Right atrium auricular region (tissue), 2 donors: ENCODE measurements at regions not wholly inside any gene's neighbourhood (a gene's known extent, or its start where the extent isn't known, plus 50 kb on each side); places are given as distances from the start of the nearest gene placed in this dataset.
A peak's percentile ranks its signal among the peaks of the same experiment; 100 is the strongest.

Experiments used
- DNase-seq: peaks from one replicate; pipeline ENCODE4 v3.0.0-alpha.2; 2019; ENCODE audit warnings: low spot score
- H3K27ac ChIP-seq, 2 donors: fragments of 200-600 bp; sonication (generic); 1 replicate in 1 of 2; 2 replicates in 1 of 2; pipeline ENCODE4 v1.5.1; 2016 to 2019
- H3K27me3 ChIP-seq, 2 donors: fragments of 200-600 bp; sonication (generic); one replicate each; pipeline versions ENCODE4 v1.5.1 to v1.6.0; 2017 to 2019
- H3K36me3 ChIP-seq: fragments of 200-600 bp; sonication (generic); one replicate; pipeline ENCODE4 v1.5.1; 2016
- H3K4me1 ChIP-seq, 2 donors: fragments of 200-600 bp; sonication (generic); one replicate each; pipeline versions ENCODE4 v1.5.1 to v1.6.0; 2017 to 2019
- H3K4me3 ChIP-seq, 2 donors: fragments of 200-600 bp; sonication (generic); 1 replicate in 1 of 2; 2 replicates in 1 of 2; pipeline ENCODE4 v1.5.1; 2017 to 2019; ENCODE audit warnings: mild to moderate bottlenecking in 1 of 2, moderate library complexity in 1 of 2
- H3K9me3 ChIP-seq, 2 donors: fragments of 200-600 bp; sonication (generic); one replicate each; pipeline ENCODE4 v1.5.1; 2019
- CTCF ChIP-seq, 2 donors: fragments of 200-600 bp; sonication (generic); IDR thresholded peaks; one replicate each; pipeline ENCODE4 v1.5.1; 2019; ENCODE audit warnings: antibody characterized with exemption in 2 of 2

GRCh38 chr21:24093032-24093431, 1514.2 kb downstream of the MRPL39 start:
- no peaks in the 10 kb centered on the region for H3K4me1 ChIP-seq
- no peak for TF ChIP-seq CTCF (IDR thresholded peaks at IDR 0.05)
- no peak for DNase-seq
- H3K27me3 ChIP-seq = no peaks in the 10 kb centered on the region
- no peak overlapping the region for H3K4me3 ChIP-seq
- H3K9me3 ChIP-seq = no peaks in the 10 kb centered on the region
- no peaks in the 10 kb centered on the region for H3K36me3 ChIP-seq
- H3K27ac ChIP-seq = no peak overlapping the region

GRCh38 chr21:24076179-24076578, 1531.1 kb downstream of the MRPL39 start:
- Histone ChIP-seq H3K27me3 (no peaks in the 10 kb centered on the region), H3K36me3 (no peaks in the 10 kb centered on the region)
- peak in 1 of 2 donors; percentile 29 for TF ChIP-seq CTCF (IDR thresholded peaks at IDR 0.05)

GRCh38 chr21:24055696-24056095, 1551.6 kb downstream of the MRPL39 start:
- Histone ChIP-seq H3K4me1 (no peaks in the 10 kb centered on the region), H3K27ac (no peak overlapping the region), H3K4me3 (no peak overlapping the region), H3K36me3 (no peaks in the 10 kb centered on the region), H3K27me3 (no peaks in the 10 kb centered on the region), H3K9me3 (no peaks in the 10 kb centered on the region)
- DNase-seq = no peak
- TF ChIP-seq CTCF (IDR thresholded peaks at IDR 0.05) = no peak

More at GRCh38 chr21:24076179-24076578, 1531.1 kb downstream of the MRPL39 start:
- no peak overlapping the region for H3K4me3 ChIP-seq
- peaks cover 5 to 10% of the 10 kb centered on the region in 2 donors for H3K9me3 ChIP-seq
- no peak for DNase-seq
- H3K4me1 ChIP-seq = no peaks in the 10 kb centered on the region
- H3K27ac ChIP-seq = no peak overlapping the region

- H3K9me3 ChIP-seq = no peaks in the 10 kb centered on the region
- no peaks in the 10 kb centered on the region for H3K36me3 ChIP-seq
- TF ChIP-seq CTCF (IDR thresholded peaks at IDR 0.05) = no peak
- H3K27ac ChIP-seq = no peak overlapping the region
- no peak for DNase-seq
- no peaks in the 10 kb centered on the region for H3K4me1 ChIP-seq
- H3K4me3 ChIP-seq = no peak overlapping the region
- H3K27me3 ChIP-seq = no peaks in the 10 kb centered on the region
These were observed 1557.0 kb downstream of the MRPL39 start for GRCh38 chr21:24050231-24050630.

GRCh38 chr21:24046829-24047443, 1560.3 kb downstream of the MRPL39 start:
- Histone ChIP-seq H3K27me3 (no peaks in the 10 kb centered on the region), H3K9me3 (no peaks in the 10 kb centered on the region), H3K4me3 (no peak overlapping the region), H3K4me1 (no peaks in the 10 kb centered on the region), H3K36me3 (no peaks in the 10 kb centered on the region), H3K27ac (no peak overlapping the region)
- no peak for TF ChIP-seq CTCF (IDR thresholded peaks at IDR 0.05)
- DNase-seq = no peak

GRCh38 chr21:24045775-24046215, 1561.5 kb downstream of the MRPL39 start:
- Histone ChIP-seq H3K4me3 (no peak overlapping the region), H3K27me3 (no peaks in the 10 kb centered on the region), H3K4me1 (no peaks in the 10 kb centered on the region), H3K27ac (no peak overlapping the region), H3K9me3 (no peaks in the 10 kb centered on the region), H3K36me3 (no peaks in the 10 kb centered on the region)
- peak; percentile 77 for DNase-seq
- TF ChIP-seq CTCF (IDR thresholded peaks at IDR 0.05) = peak in 1 of 2 donors; percentile 57
